ENCODE measurements at regions not wholly inside any gene's neighbourhood (a gene's known extent, or its start where the extent isn't known, plus 50 kb on each side); places are given as distances from the start of the nearest gene placed in this dataset.

- no peak overlapping the region for H3K27ac ChIP-seq
- H3K4me1 ChIP-seq = no peaks in the 10 kb centered on the region
- WGBS, 2 donors = 51 to 59% methylated on average over 2 of the region's 2 CpGs
- intact Hi-C loops (cut with DNase I) = no loop called here
- no peaks in the 10 kb centered on the region for H3K9me3 ChIP-seq
- H3K4me3 ChIP-seq = no peak overlapping the region
- ATAC-seq (no peak), DNase-seq (no peak)
- H3K36me3 ChIP-seq = no peaks in the 10 kb centered on the region
- TF ChIP-seq, protein P1, sequence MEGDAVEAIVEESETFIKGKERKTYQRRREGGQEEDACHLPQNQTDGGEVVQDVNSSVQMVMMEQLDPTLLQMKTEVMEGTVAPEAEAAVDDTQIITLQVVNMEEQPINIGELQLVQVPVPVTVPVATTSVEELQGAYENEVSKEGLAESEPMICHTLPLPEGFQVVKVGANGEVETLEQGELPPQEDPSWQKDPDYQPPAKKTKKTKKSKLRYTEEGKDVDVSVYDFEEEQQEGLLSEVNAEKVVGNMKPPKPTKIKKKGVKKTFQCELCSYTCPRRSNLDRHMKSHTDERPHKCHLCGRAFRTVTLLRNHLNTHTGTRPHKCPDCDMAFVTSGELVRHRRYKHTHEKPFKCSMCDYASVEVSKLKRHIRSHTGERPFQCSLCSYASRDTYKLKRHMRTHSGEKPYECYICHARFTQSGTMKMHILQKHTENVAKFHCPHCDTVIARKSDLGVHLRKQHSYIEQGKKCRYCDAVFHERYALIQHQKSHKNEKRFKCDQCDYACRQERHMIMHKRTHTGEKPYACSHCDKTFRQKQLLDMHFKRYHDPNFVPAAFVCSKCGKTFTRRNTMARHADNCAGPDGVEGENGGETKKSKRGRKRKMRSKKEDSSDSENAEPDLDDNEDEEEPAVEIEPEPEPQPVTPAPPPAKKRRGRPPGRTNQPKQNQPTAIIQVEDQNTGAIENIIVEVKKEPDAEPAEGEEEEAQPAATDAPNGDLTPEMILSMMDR (IDR thresholded peaks at IDR 0.05) = no peak
- no peaks in the 10 kb centered on the region for H3K27me3 ChIP-seq
Observed at GRCh38 chr11:22041039-22041438, 151.8 kb upstream of the ANO5 start.

DNA sequence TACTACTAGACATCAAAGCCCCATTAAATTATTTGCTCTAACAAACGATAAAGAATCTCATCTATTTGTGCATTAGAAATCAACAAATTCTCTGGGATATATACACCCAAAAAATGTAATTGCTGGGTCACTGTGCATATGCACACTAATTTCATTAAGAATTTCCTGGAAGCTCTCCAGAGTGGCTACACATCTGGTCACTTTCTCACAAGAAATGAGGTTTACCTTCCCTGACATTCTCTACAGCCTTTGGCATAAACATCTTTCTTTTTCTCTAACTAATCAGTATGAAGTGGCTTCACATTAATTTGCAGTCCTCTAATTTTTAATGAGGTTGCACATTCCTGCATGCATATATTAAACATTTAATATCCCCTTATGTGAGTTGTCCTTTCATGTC, 150.8 kb upstream of the ANO5 start:
- DNase-seq = no peak
- no peaks in the 10 kb centered on the region for H3K36me3 ChIP-seq
- H3K4me1 ChIP-seq = no peaks in the 10 kb centered on the region
- no peak overlapping the region for H3K27ac ChIP-seq
- intact Hi-C loops (cut with DNase I) = no loop called here
- TF ChIP-seq, protein P1 (IDR thresholded peaks at IDR 0.05) = no peak
- H3K27me3 ChIP-seq = no peaks in the 10 kb centered on the region
- no peak for ATAC-seq
- 81 to 82% methylated on average over 1 of the region's 1 CpG for WGBS, 2 donors
- H3K4me3 ChIP-seq = no peak overlapping the region
- H3K9me3 ChIP-seq = no peaks in the 10 kb centered on the region

GRCh38 chr11:22044126-22044525, 148.8 kb upstream of the ANO5 start:
- H3K27me3 ChIP-seq = no peaks in the 10 kb centered on the region
- H3K4me3 ChIP-seq = no peak overlapping the region
- H3K36me3 ChIP-seq = no peaks in the 10 kb centered on the region
- WGBS, 2 donors = 91% methylated on average over 4 of the region's 4 CpGs
- no peaks in the 10 kb centered on the region for H3K9me3 ChIP-seq
- H3K27ac ChIP-seq = no peak overlapping the region
- intact Hi-C loops (cut with DNase I) = no loop called here
- ATAC-seq (no peak), DNase-seq (no peak)
- TF ChIP-seq, protein P1 (IDR thresholded peaks at IDR 0.05) = no peak
- no peaks in the 10 kb centered on the region for H3K4me1 ChIP-seq

GRCh38 chr11:22049276-22049675, 143.6 kb upstream of the ANO5 start:
- Histone ChIP-seq H3K4me1 (no peaks in the 10 kb centered on the region), H3K9me3 (peaks cover 0 to 21% (median 3%) of the 10 kb centered on the region in 11 donors), H3K27ac (no peak overlapping the region), H3K36me3 (no peaks in the 10 kb centered on the region), H3K4me3 (no peak overlapping the region), H3K27me3 (no peaks in the 10 kb centered on the region)
- TF ChIP-seq, protein P1 (IDR thresholded peaks at IDR 0.05) = no peak
- DNase-seq = no peak
- intact Hi-C loops (cut with DNase I) = no loop called here
- WGBS, 2 donors = 82 to 86% methylated on average over 1 of the region's 1 CpG
- no peak for ATAC-seq

- Histone ChIP-seq H3K27me3 (no peaks in the 10 kb centered on the region), H3K27ac (no peak overlapping the region), H3K4me1 (no peaks in the 10 kb centered on the region), H3K9me3 (peaks cover 0 to 66% (median 11%) of the 10 kb centered on the region in 11 donors), H3K4me3 (no peak overlapping the region), H3K36me3 (no peaks in the 10 kb centered on the region)
- 52 to 63% methylated on average over 1 of the region's 1 CpG for WGBS, 2 donors
- DNase-seq (no peak), ATAC-seq (no peak)
- TF ChIP-seq, protein P1 (IDR thresholded peaks at IDR 0.05) = no peak
- intact Hi-C loops (cut with DNase I) = no loop called here
Observed at GRCh38 chr11:22065472-22065871, 127.4 kb upstream of the ANO5 start.
